Activated CD8-positive, alpha-beta memory T cell treated with anti-CD3 and anti-CD28 coated beads for 36 hours (primary cell): ENCODE measurements at regions not wholly inside any gene's neighbourhood (a gene's known extent, or its start where the extent isn't known, plus 50 kb on each side); places are given as distances from the start of the nearest gene placed in this dataset.
"Not testable (repeated sequence)": the region's sequence is repeated elsewhere in the genome, so short reads cannot be mapped to it uniquely, and the experiment has no call there.

Experiments
- CTCF ChIA-PET: fragments of 350-600 bp; sonication (Branson Sonifier 250); formaldehyde crosslinking; loops from one replicate; lab custom pipeline; 2021; ENCODE audit warnings: antibody characterized with exemption; lab: Charles Lee
- POLR2A ChIA-PET: fragments of 350-600 bp; sonication (Branson Sonifier 250); formaldehyde crosslinking; loops from one replicate; lab custom pipeline; 2021; ENCODE audit warnings: antibody characterized with exemption; lab: Charles Lee

- ChIA-PET CTCF (no interaction called here), POLR2A (no interaction called here)
These were observed 1197.9 kb downstream of the VRK1 start for GRCh38 chr14:97995038-97995437.

- ChIA-PET POLR2A (interaction anchor here (0.5 kb wide), 1 partner anchor 17 kb away, joined by 4 read pairs; no protein-coding TSS in a partner anchor), CTCF (no interaction called here)
These were observed 1198.3 kb downstream of the VRK1 start for GRCh38 chr14:97995531-97995930.

- POLR2A ChIA-PET, result interaction anchor here (0.6 kb wide), 1 partner anchor 1182 kb away, joined by 3 read pairs; no protein-coding TSS in a partner anchor
- CTCF ChIA-PET, result interaction anchor here (1.3 kb wide), 1 partner anchor 28 kb away, joined by 6 read pairs; no protein-coding TSS in a partner anchor
These were observed 1208.8 kb downstream of the VRK1 start for GRCh38 chr14:98006008-98006407.

GRCh38 chr14:98008381-98009113 lies 1211.4 kb downstream of the VRK1 start:
- POLR2A ChIA-PET, result interaction anchor here (0.6 kb wide), 1 partner anchor 34 kb away, joined by 6 read pairs; no protein-coding TSS in a partner anchor
- CTCF ChIA-PET, result interaction anchor here (1.2 kb wide), 1 partner anchor 29 kb away, joined by 3 read pairs; no protein-coding TSS in a partner anchor

GRCh38 chr14:98009177-98009576 lies 1212.0 kb downstream of the VRK1 start:
- CTCF ChIA-PET, result interaction anchor here (1.2 kb wide), 1 partner anchor 30 kb away, joined by 3 read pairs; no protein-coding TSS in a partner anchor
- POLR2A ChIA-PET, result not testable (repeated sequence)

- ChIA-PET CTCF (no interaction called here), POLR2A (interaction anchor here (0.6 kb wide), 1 partner anchor 291 kb away, joined by 5 read pairs; no protein-coding TSS in a partner anchor)
These were observed 1213.6 kb downstream of the VRK1 start for GRCh38 chr14:98010784-98011183.

- ChIA-PET CTCF (no interaction called here), POLR2A (no interaction called here)
These were observed 1217.9 kb downstream of the VRK1 start for GRCh38 chr14:98014851-98015615.

GRCh38 chr14:98015921-98016320 lies 1218.7 kb downstream of the VRK1 start:
- CTCF ChIA-PET, result no interaction called here
- POLR2A ChIA-PET, result no interaction called here

GRCh38 chr14:98018628-98019027 lies 1221.4 kb downstream of the VRK1 start:
- CTCF ChIA-PET, result interaction anchor here (1.0 kb wide), 1 partner anchor 16 kb away, joined by 3 read pairs; no protein-coding TSS in a partner anchor
- POLR2A ChIA-PET, result no interaction called here

- ChIA-PET CTCF (no interaction called here), POLR2A (no interaction called here)
These were observed 1225.6 kb downstream of the VRK1 start for GRCh38 chr14:98022541-98023520.

- ChIA-PET POLR2A (no interaction called here), CTCF (no interaction called here)
These were observed 1231.0 kb downstream of the VRK1 start for GRCh38 chr14:98028162-98028561.

- POLR2A ChIA-PET, result no interaction called here
These were observed 1236.6 kb downstream of the BCL11B start for GRCh38 chr14:98035396-98035795.

GRCh38 chr14:98037831-98038230 lies 1234.2 kb downstream of the BCL11B start:
- ChIA-PET CTCF (no interaction called here), POLR2A (no interaction called here)

More at GRCh38 chr14:98035396-98035795, 1236.6 kb downstream of the BCL11B start:
- CTCF ChIA-PET, result no interaction called here

GRCh38 chr14:98056946-98057345 lies 1215.1 kb downstream of the BCL11B start:
- CTCF ChIA-PET, result no interaction called here
- POLR2A ChIA-PET, result no interaction called here

GRCh38 chr14:98059106-98059505 lies 1212.9 kb downstream of the BCL11B start:
- ChIA-PET CTCF (no interaction called here), POLR2A (no interaction called here)

- POLR2A ChIA-PET, result no interaction called here
- CTCF ChIA-PET, result no interaction called here
These were observed 1209.9 kb downstream of the BCL11B start for GRCh38 chr14:98062083-98062482.

GRCh38 chr14:98069712-98070171 lies 1202.3 kb downstream of the BCL11B start:
- ChIA-PET CTCF (no interaction called here), POLR2A (no interaction called here)

GRCh38 chr14:98070536-98070935 lies 1201.5 kb downstream of the BCL11B start:
- POLR2A ChIA-PET, result no interaction called here

GRCh38 chr14:98074111-98074510 lies 1197.9 kb downstream of the BCL11B start:
- POLR2A ChIA-PET, result no interaction called here
- CTCF ChIA-PET, result no interaction called here

More at GRCh38 chr14:98070536-98070935, 1201.5 kb downstream of the BCL11B start:
- CTCF ChIA-PET, result no interaction called here
